Endothelial cell of umbilical vein (primary cell): ENCODE measurements at regions not wholly inside any gene's neighbourhood (a gene's known extent, or its start where the extent isn't known, plus 50 kb on each side); places are given as distances from the start of the nearest gene placed in this dataset.

Experiments
- BruUV-seq: library from RNA; stranded (reverse); fragments of 400-500 nt; replicated peaks from 2 replicates; lab custom pipeline; 2021; lab: Mats Ljungman, UMichigan
- CTCF ChIA-PET: fragments of 300-600, 350-600 bp; sonication (Branson Sonifier 250); formaldehyde crosslinking; loops from one replicate; lab custom pipeline; 2021; ENCODE audit warnings: antibody characterized with exemption, inconsistent platforms; lab: Charles Lee
- POLR2A ChIA-PET: fragments of 300-600, 350-600 bp; sonication (Branson Sonifier 250); formaldehyde crosslinking; loops from one replicate; lab custom pipeline; 2021; ENCODE audit warnings: antibody characterized with exemption, inconsistent platforms; lab: Charles Lee
- DNase-seq: peaks from one replicate; pipeline ENCODE4 v3.0.0-alpha.2; 2011; ENCODE audit warnings: low read depth, low spot score
- FAIRE-seq: peaks from 2 replicates; lab custom pipeline; 2011; peaks lifted over from hg19 to GRCh38; lab: Jason Lieb, UNC
- H2AFZ ChIP-seq: 2 replicates; pipeline ENCODE4 v1.6.0; 2012; ENCODE audit warnings: low read depth, low read length, control low read depth, inconsistent platforms
- H3K27ac ChIP-seq: 2 replicates; pipeline ENCODE4 v1.5.1; 2011; ENCODE audit warnings: low read depth, mild to moderate bottlenecking, control low read depth, low read length, moderate library complexity; ENCODE audit not compliant: insufficient read depth
- H3K27me3 ChIP-seq, 2 experiments: 2 replicates each; pipeline versions ENCODE4 v1.6.0 to v1.6.1; 2011; ENCODE audit warnings: low read length in 2 of 2, mixed read lengths in 1 of 2; ENCODE audit not compliant: control insufficient read depth in 2 of 2, insufficient read depth in 2 of 2
- H3K36me3 ChIP-seq, 2 experiments: 2 replicates in 1 of 2; 3 replicates in 1 of 2; pipeline ENCODE4 v1.5.1; 2011; ENCODE audit warnings: low read length in 2 of 2, mild to moderate bottlenecking in 1 of 2, moderate library complexity in 1 of 2; ENCODE audit not compliant: control insufficient read depth in 2 of 2, insufficient read depth in 2 of 2; ENCODE audit errors: extremely low read depth in 1 of 2
- H3K4me1 ChIP-seq: 3 replicates; pipeline ENCODE4 v1.5.1; 2011; ENCODE audit warnings: mild to moderate bottlenecking, low read length; ENCODE audit not compliant: control insufficient read depth, insufficient read depth; ENCODE audit errors: extremely low read depth
- H3K4me2 ChIP-seq: 2 replicates; pipeline ENCODE4 v1.6.1; 2011; ENCODE audit warnings: low read length, control low read depth, mixed read lengths; ENCODE audit not compliant: insufficient read depth
- H3K4me3 ChIP-seq, 3 experiments: fragments of 200-600 bp in 1 of 3; sonication (generic), shearing (Covaris generic) in 1 of 3; replicated peaks in 1 of 3; 2 replicates each; pipeline ENCODE4 v1.5.1; 2011 to 2016; ENCODE audit warnings: control low read depth in 3 of 3, low read length in 3 of 3, mild to moderate bottlenecking in 2 of 3, inconsistent platforms in 1 of 3, low read depth in 1 of 3, moderate library complexity in 1 of 3; ENCODE audit not compliant: insufficient read depth in 1 of 3
- H3K79me2 ChIP-seq: 2 replicates; pipeline ENCODE4 v1.6.0; 2012; ENCODE audit warnings: low read length, inconsistent platforms; ENCODE audit not compliant: control insufficient read depth, insufficient read depth
- H3K9ac ChIP-seq: replicated peaks from 2 replicates; pipeline ENCODE3; 2011; ENCODE audit warnings: low read length, control low read depth; ENCODE audit not compliant: insufficient read depth; ENCODE audit errors: extremely low read depth
- H3K9me1 ChIP-seq: replicated peaks from 3 replicates; pipeline ENCODE4 v1.6.0; 2011; ENCODE audit warnings: mild to moderate bottlenecking, low read length; ENCODE audit not compliant: control insufficient read depth, insufficient read depth; ENCODE audit errors: extremely low read depth
- H3K9me3 ChIP-seq: replicated peaks from 2 replicates; pipeline ENCODE4 v1.5.1; 2012; ENCODE audit warnings: low read length, inconsistent platforms; ENCODE audit not compliant: control insufficient read depth, insufficient read depth
- H4K20me1 ChIP-seq: replicated peaks from 2 replicates; pipeline ENCODE3; 2011; ENCODE audit warnings: mild to moderate bottlenecking, low read length; ENCODE audit not compliant: control insufficient read depth, insufficient read depth; ENCODE audit errors: extremely low read depth
- EZH2 ChIP-seq: IDR thresholded peaks from 2 replicates; pipeline ENCODE4 v1.6.1; 2012; ENCODE audit warnings: borderline replicate concordance, low read depth, mild to moderate bottlenecking, moderate library complexity, low read length, inconsistent platforms; ENCODE audit not compliant: severe bottlenecking
- FOS ChIP-seq: IDR thresholded peaks from 2 replicates; pipeline ENCODE4 v1.6.1; 2011; ENCODE audit warnings: mild to moderate bottlenecking, low read length, moderate library complexity, borderline replicate concordance; ENCODE audit not compliant: insufficient read depth
- GATA2 ChIP-seq: IDR thresholded peaks from 2 replicates; pipeline ENCODE4 v1.7.0; 2011; ENCODE audit warnings: low read depth, mild to moderate bottlenecking, moderate library complexity, mixed read lengths, low read length; ENCODE audit not compliant: insufficient read length, insufficient read depth
- JUN ChIP-seq: IDR thresholded peaks from 2 replicates; pipeline ENCODE4 v1.6.1; 2011; ENCODE audit warnings: borderline replicate concordance, low read depth; ENCODE audit not compliant: insufficient read length, insufficient read depth
- MYC ChIP-seq: IDR thresholded peaks from one replicate; pipeline ENCODE4 v1.6.1; 2011; ENCODE audit warnings: mild to moderate bottlenecking, low read depth, low read length
- POLR2A ChIP-seq: IDR thresholded peaks from 2 replicates; pipeline ENCODE4 v1.6.1; 2012; ENCODE audit warnings: low read depth, mild to moderate bottlenecking, control low read depth, low read length
- POLR2AphosphoS5 ChIP-seq: IDR thresholded peaks from 2 replicates; pipeline ENCODE4 v1.6.1; 2012; ENCODE audit warnings: low read depth, mild to moderate bottlenecking, control low read depth, low read length, moderate library complexity; ENCODE audit not compliant: insufficient read depth
- dilution Hi-C: fragments of 300-500 bp; cut with MboI; formaldehyde crosslinking; loops from one replicate; pipeline ENCODE4 v1.15.0; 2019; ENCODE audit warnings: low sequenced_read_pairs; ENCODE audit not compliant: extremely low pct_ligation_motif_present
- intact Hi-C: fragments of 100-400 bp; cut with micrococcal nuclease; formaldehyde crosslinking; loops from one replicate; pipeline ENCODE4 v1.10.0; 2022
- TF ChIP-seq, protein P1 (sequence below): IDR thresholded peaks from 2 replicates; pipeline ENCODE4 v1.6.1; 2011; ENCODE audit not compliant: insufficient read depth, insufficient read length
- TF ChIP-seq, protein P2 (sequence below), 2 donors: IDR thresholded peaks; 1 replicate in 1 of 2; 2 replicates in 1 of 2; pipeline ENCODE4 v1.5.1; 2011; ENCODE audit warnings: low read length in 2 of 2, mild to moderate bottlenecking in 2 of 2, moderate library complexity in 2 of 2, control low read depth in 1 of 2, inconsistent platforms in 1 of 2, low read depth in 1 of 2; ENCODE audit not compliant: insufficient read depth in 1 of 2; ENCODE audit errors: extremely low read depth in 1 of 2

DNA sequence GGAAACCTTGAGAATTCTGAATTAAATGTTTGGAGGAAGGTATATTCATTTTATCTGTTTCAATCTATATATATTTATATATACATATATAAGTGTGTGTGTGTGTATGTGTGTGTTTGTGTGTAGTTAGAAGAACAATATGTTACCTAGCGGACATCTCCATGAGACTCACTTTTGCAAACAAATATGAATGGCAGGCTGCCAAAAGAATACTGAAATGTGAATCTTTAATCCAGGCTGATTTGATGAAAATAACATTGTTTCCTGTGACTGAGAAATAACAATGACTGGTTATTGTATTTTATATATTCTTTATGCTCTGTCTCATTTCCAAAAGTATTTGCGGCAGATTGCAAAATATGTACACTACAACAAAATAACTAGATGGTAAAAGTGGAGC, 255.5 kb upstream of the TGFBR2 start:
- H3K9ac ChIP-seq = no peak overlapping the region
- no peak overlapping the region for H3K4me3 ChIP-seq
- CTCF ChIA-PET = no interaction called here
- no peak overlapping the region for H2AFZ ChIP-seq
- FAIRE-seq (no peak), DNase-seq (peak; percentile 16)
- dilution Hi-C loops = no loop called here
- no peaks in the 10 kb centered on the region for H3K27me3 ChIP-seq
- no peak overlapping the region for H3K4me2 ChIP-seq
- TF ChIP-seq POLR2AphosphoS5 (no peak), MYC (no peak), EZH2 (no peak), FOS (no peak), POLR2A (no peak), GATA2 (no peak), JUN (no peak)
- TF ChIP-seq, protein P1, sequence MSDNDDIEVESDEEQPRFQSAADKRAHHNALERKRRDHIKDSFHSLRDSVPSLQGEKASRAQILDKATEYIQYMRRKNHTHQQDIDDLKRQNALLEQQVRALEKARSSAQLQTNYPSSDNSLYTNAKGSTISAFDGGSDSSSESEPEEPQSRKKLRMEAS = no peak
- TF ChIP-seq, protein P2, sequence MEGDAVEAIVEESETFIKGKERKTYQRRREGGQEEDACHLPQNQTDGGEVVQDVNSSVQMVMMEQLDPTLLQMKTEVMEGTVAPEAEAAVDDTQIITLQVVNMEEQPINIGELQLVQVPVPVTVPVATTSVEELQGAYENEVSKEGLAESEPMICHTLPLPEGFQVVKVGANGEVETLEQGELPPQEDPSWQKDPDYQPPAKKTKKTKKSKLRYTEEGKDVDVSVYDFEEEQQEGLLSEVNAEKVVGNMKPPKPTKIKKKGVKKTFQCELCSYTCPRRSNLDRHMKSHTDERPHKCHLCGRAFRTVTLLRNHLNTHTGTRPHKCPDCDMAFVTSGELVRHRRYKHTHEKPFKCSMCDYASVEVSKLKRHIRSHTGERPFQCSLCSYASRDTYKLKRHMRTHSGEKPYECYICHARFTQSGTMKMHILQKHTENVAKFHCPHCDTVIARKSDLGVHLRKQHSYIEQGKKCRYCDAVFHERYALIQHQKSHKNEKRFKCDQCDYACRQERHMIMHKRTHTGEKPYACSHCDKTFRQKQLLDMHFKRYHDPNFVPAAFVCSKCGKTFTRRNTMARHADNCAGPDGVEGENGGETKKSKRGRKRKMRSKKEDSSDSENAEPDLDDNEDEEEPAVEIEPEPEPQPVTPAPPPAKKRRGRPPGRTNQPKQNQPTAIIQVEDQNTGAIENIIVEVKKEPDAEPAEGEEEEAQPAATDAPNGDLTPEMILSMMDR (IDR thresholded peaks at IDR 0.05; ENCODE audit: extremely low read depth in 1 of 2, insufficient read depth in 1 of 2, low read depth in 1 of 2, low read length in 2 of 2) = no peak
- no peaks in the 10 kb centered on the region for H3K36me3 ChIP-seq
- H3K27ac ChIP-seq = no peak overlapping the region
- peaks cover 51% of the 10 kb centered on the region for H3K4me1 ChIP-seq
- H3K9me3 ChIP-seq = no peaks in the 10 kb centered on the region
- BruUV-seq = no TSS peak
- no peaks in the 10 kb centered on the region for H3K79me2 ChIP-seq
- intact Hi-C loops = no loop called here
- no peaks in the 10 kb centered on the region for H4K20me1 ChIP-seq
- no peaks in the 10 kb centered on the region for H3K9me1 ChIP-seq
- POLR2A ChIA-PET = no interaction called here
